Astrocyte (in vitro differentiated cells and primary cell): ENCODE measurements at regions not wholly inside any gene's neighbourhood (a gene's known extent, or its start where the extent isn't known, plus 50 kb on each side); places are given as distances from the start of the nearest gene placed in this dataset.

Source experiments
- CTCF ChIP-seq: IDR thresholded peaks from 2 replicates; pipeline ENCODE4 v1.5.1; 2011; ENCODE audit warnings: low read depth, mild to moderate bottlenecking, inconsistent platforms, low read length, moderate library complexity; ENCODE audit not compliant: insufficient read depth
- EZH2 ChIP-seq: IDR thresholded peaks from 2 replicates; pipeline ENCODE4 v1.6.1; 2012; ENCODE audit warnings: mild to moderate bottlenecking, low read length, inconsistent platforms; ENCODE audit not compliant: insufficient read depth

DNA sequence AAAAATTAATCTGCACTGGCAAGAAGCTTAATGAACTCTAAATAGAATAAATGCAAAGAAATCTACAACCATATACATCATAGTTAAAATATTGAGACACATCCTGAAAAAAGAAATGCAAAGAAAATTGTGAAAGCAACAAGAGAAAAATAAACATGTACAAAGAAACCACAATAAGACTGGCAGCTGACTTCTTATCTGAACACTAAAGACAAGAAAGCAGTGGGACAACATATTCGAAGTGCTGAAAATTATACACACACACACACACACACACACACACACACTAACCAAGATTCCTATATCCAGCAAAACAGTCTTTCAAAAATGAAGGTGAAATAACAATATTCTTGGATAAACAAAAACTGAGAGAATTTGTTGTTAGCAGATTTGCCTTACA is 366.5 kb upstream of the C16orf82 start:
- TF ChIP-seq CTCF = no peak
- no peak for TF ChIP-seq EZH2
